Upper lobe of left lung (tissue), 4 donors: ENCODE measurements at regions not wholly inside any gene's neighbourhood (a gene's known extent, or its start where the extent isn't known, plus 50 kb on each side); places are given as distances from the start of the nearest gene placed in this dataset.

Source experiments
- EP300 ChIP-seq, 4 donors: sonication (generic); formaldehyde crosslinking; IDR thresholded peaks; one replicate each; pipeline ENCODE4 v1.5.1; 2017; ENCODE audit warnings: antibody characterized with exemption in 4 of 4, control low read depth in 2 of 4
- POLR2A ChIP-seq, 4 donors: fragments of 450-650 bp; IDR thresholded peaks; one replicate each; pipeline ENCODE4 v1.5.1; 2016 to 2017; ENCODE audit warnings: antibody characterized with exemption in 4 of 4, mild to moderate bottlenecking in 2 of 4
- TF ChIP-seq, protein P1 (sequence below), 6 experiments: fragments of 450-650 bp in 4 of 6; fragments of 200-600 bp in 2 of 6; sonication (generic) in 2 of 6; IDR thresholded peaks; one replicate each; pipeline ENCODE4 v1.5.1; 2016 to 2019; ENCODE audit warnings: antibody characterized with exemption in 6 of 6

DNA sequence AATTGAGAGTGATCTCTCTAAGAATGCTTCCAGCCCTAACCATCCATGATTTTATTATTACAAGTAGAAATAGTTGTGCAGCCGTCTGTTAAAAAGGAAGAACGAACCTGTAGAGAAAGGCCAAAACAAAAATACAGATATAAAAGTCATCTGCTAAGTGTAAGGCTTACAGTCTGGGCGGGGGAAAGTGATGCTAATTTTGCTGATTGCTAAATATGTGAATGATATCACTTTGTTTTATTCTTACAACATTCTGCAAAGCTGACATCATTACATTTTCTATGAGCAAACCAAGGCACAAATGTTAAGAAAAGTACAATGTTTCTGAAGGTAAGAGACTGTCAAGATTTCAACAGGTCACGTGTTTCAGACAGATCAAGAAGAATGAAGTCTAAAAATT, 101.5 kb upstream of the RAP1B start:
- TF ChIP-seq, protein P1, sequence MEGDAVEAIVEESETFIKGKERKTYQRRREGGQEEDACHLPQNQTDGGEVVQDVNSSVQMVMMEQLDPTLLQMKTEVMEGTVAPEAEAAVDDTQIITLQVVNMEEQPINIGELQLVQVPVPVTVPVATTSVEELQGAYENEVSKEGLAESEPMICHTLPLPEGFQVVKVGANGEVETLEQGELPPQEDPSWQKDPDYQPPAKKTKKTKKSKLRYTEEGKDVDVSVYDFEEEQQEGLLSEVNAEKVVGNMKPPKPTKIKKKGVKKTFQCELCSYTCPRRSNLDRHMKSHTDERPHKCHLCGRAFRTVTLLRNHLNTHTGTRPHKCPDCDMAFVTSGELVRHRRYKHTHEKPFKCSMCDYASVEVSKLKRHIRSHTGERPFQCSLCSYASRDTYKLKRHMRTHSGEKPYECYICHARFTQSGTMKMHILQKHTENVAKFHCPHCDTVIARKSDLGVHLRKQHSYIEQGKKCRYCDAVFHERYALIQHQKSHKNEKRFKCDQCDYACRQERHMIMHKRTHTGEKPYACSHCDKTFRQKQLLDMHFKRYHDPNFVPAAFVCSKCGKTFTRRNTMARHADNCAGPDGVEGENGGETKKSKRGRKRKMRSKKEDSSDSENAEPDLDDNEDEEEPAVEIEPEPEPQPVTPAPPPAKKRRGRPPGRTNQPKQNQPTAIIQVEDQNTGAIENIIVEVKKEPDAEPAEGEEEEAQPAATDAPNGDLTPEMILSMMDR (IDR thresholded peaks at IDR 0.05): no peak
- TF ChIP-seq EP300 (IDR thresholded peaks at IDR 0.05): no peak
- no peak for TF ChIP-seq POLR2A (IDR thresholded peaks at IDR 0.05)
